ENCODE measurements at regions not wholly inside any gene's neighbourhood (a gene's known extent, or its start where the extent isn't known, plus 50 kb on each side); places are given as distances from the start of the nearest gene placed in this dataset.

- no peak for DNase-seq (ENCODE audit: low read depth, low spot score)
Measured at GRCh38 chr16:6091021-6091420, 993.4 kb upstream of the EEF2KMT start.

- no peak for DNase-seq (ENCODE audit: low read depth, low spot score)
Measured at GRCh38 chr16:6081320-6081976, 983.9 kb upstream of the EEF2KMT start.

- DNase-seq (ENCODE audit: low read depth, low spot score), result no peak
Measured at GRCh38 chr16:6076631-6077030, 979.0 kb upstream of the EEF2KMT start.

GRCh38 chr16:6068063-6068462 lies 970.5 kb upstream of the EEF2KMT start:
- no peak for DNase-seq (ENCODE audit: low read depth, low spot score)

GRCh38 chr16:6066652-6067051 lies 969.1 kb upstream of the EEF2KMT start:
- DNase-seq (ENCODE audit: low read depth, low spot score), result no peak

GRCh38 chr16:6063526-6063925 lies 965.9 kb upstream of the EEF2KMT start:
- no peak for DNase-seq (ENCODE audit: low read depth, low spot score)

- DNase-seq (ENCODE audit: low read depth, low spot score), result no peak
Measured at GRCh38 chr16:6059671-6060070, 962.1 kb upstream of the EEF2KMT start.

GRCh38 chr16:6057821-6058220 lies 960.2 kb upstream of the EEF2KMT start:
- no peak for DNase-seq (ENCODE audit: low read depth, low spot score)

- DNase-seq (ENCODE audit: low read depth, low spot score), result no peak
Measured at GRCh38 chr16:6048017-6048416, 950.4 kb upstream of the EEF2KMT start.

GRCh38 chr16:6047325-6047724 lies 949.7 kb upstream of the EEF2KMT start:
- no peak for DNase-seq (ENCODE audit: low read depth, low spot score)

GRCh38 chr16:6038941-6039645 lies 941.5 kb upstream of the EEF2KMT start:
- no peak for DNase-seq (ENCODE audit: low read depth, low spot score)

- DNase-seq (ENCODE audit: low read depth, low spot score), result no peak
Measured at GRCh38 chr16:6035161-6035560, 937.6 kb upstream of the EEF2KMT start.

GRCh38 chr16:6034511-6034910 lies 936.9 kb upstream of the EEF2KMT start:
- DNase-seq (ENCODE audit: low read depth, low spot score), result no peak

GRCh38 chr16:6032438-6032837 lies 934.8 kb upstream of the EEF2KMT start:
- DNase-seq (ENCODE audit: low read depth, low spot score), result no peak

GRCh38 chr16:6031567-6031966 lies 934.0 kb upstream of the EEF2KMT start:
- DNase-seq (ENCODE audit: low read depth, low spot score), result no peak

- DNase-seq (ENCODE audit: low read depth, low spot score), result no peak
Measured at GRCh38 chr16:6031102-6031501, 933.5 kb upstream of the EEF2KMT start.

- no peak for DNase-seq (ENCODE audit: low read depth, low spot score)
Measured at GRCh38 chr16:6027733-6028132, 930.1 kb upstream of the EEF2KMT start.

GRCh38 chr16:6023449-6023848 lies 925.9 kb upstream of the EEF2KMT start:
- no peak for DNase-seq (ENCODE audit: low read depth, low spot score)

GRCh38 chr16:6021276-6021943 lies 923.8 kb upstream of the EEF2KMT start:
- DNase-seq (ENCODE audit: low read depth, low spot score), result no peak

- no peak for DNase-seq (ENCODE audit: low read depth, low spot score)
Measured at GRCh38 chr16:6020162-6020985, 922.8 kb upstream of the EEF2KMT start.

- no peak for DNase-seq (ENCODE audit: low read depth, low spot score)
Measured at GRCh38 chr16:6019490-6019991, 921.9 kb upstream of the EEF2KMT start.

All from activated naive CD8-positive, alpha-beta T cell treated with anti-CD3 and anti-CD28 coated beads, Interleukin-2, amount 50 U/mL, for 16 hours (primary cell).